ENCODE measurements at regions not wholly inside any gene's neighbourhood (a gene's known extent, or its start where the extent isn't known, plus 50 kb on each side); places are given as distances from the start of the nearest gene placed in this dataset.

DNA sequence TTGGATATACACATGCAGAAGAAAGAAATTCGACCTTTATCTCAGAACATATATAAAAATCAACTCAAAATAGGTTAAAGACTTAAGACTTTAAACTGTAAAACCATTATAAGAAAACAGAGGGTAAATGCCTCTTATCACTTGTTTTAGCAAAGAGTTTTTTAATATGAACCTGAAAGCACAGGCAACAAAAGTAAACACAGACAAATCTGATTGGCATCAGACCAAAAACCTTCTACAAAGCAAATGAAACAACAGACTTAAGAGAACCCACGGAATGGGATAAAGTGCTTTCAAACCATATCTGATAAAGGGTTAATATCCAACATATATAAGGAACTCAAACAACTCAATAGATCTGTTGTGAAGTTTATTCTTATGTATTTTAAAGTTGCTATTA is 309.9 kb upstream of the OPRM1 start:
- no peaks in the 10 kb centered on the region for H3K79me2 ChIP-seq (ENCODE audit: control insufficient read depth, insufficient read depth, low read length)
- no peak overlapping the region for H3K4me2 ChIP-seq (replicated peaks; ENCODE audit: low read depth, low read length, poor library complexity, severe bottlenecking)
- no peak for TF ChIP-seq EZH2 (IDR thresholded peaks at IDR 0.05; ENCODE audit: borderline replicate concordance, insufficient read depth, low read depth, low read length, poor library complexity, severe bottlenecking)
- TF ChIP-seq, protein P1, sequence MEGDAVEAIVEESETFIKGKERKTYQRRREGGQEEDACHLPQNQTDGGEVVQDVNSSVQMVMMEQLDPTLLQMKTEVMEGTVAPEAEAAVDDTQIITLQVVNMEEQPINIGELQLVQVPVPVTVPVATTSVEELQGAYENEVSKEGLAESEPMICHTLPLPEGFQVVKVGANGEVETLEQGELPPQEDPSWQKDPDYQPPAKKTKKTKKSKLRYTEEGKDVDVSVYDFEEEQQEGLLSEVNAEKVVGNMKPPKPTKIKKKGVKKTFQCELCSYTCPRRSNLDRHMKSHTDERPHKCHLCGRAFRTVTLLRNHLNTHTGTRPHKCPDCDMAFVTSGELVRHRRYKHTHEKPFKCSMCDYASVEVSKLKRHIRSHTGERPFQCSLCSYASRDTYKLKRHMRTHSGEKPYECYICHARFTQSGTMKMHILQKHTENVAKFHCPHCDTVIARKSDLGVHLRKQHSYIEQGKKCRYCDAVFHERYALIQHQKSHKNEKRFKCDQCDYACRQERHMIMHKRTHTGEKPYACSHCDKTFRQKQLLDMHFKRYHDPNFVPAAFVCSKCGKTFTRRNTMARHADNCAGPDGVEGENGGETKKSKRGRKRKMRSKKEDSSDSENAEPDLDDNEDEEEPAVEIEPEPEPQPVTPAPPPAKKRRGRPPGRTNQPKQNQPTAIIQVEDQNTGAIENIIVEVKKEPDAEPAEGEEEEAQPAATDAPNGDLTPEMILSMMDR (IDR thresholded peaks at IDR 0.05): no peak
- H3K9me3 Mint-ChIP-seq (ENCODE audit: insufficient read depth): no peaks in the 10 kb centered on the region
- ChIA-PET POLR2A (no interaction called here), CTCF (no interaction called here)
- H3K4me3 Mint-ChIP-seq: no peak overlapping the region
- no peak overlapping the region for H3K27ac Mint-ChIP-seq
- ATAC-seq (ENCODE audit: low read depth) (no peak), DNase-seq (no peak)
- H3K9ac ChIP-seq (ENCODE audit: low read length): no peak overlapping the region
- H2AFZ ChIP-seq (ENCODE audit: insufficient read depth, low read depth, low read length, poor library complexity, severe bottlenecking): no peak overlapping the region
- no peak overlapping the region for H3K4me3 ChIP-seq (ENCODE audit: control extremely low read depth in 1 of 5, extremely low read depth in 1 of 5, insufficient read depth in 1 of 5, low read depth in 2 of 5, low read length in 4 of 5)
- intact Hi-C loops (cut with micrococcal nuclease): no loop called here
- no peaks in the 10 kb centered on the region for H3K4me1 Mint-ChIP-seq
- no CpG with 5 or more reads among the region's 2 CpGs for WGBS (ENCODE audit: insufficient coverage)
- H3K27me3 Mint-ChIP-seq: no peaks in the 10 kb centered on the region
- H3K27ac ChIP-seq (ENCODE audit: low read length in 2 of 2): no peak overlapping the region
- H3K27me3 ChIP-seq (replicated peaks in 1 of 4; ENCODE audit: control extremely low read depth in 1 of 4, control insufficient read depth in 3 of 4, insufficient read depth in 4 of 4, low read length in 3 of 4): no peaks in the 10 kb centered on the region
- no peaks in the 10 kb centered on the region for H3K4me1 ChIP-seq (ENCODE audit: control insufficient read depth in 2 of 2, insufficient read depth in 2 of 2, low read length in 2 of 2)
- no peaks in the 10 kb centered on the region for H3K9me3 ChIP-seq (ENCODE audit: control extremely low read depth in 1 of 3, control insufficient read depth in 2 of 3, insufficient read depth in 1 of 3, low read length in 2 of 3)
- H4K20me1 ChIP-seq (ENCODE audit: control insufficient read depth, insufficient read depth, low read length, poor library complexity, severe bottlenecking): no peaks in the 10 kb centered on the region
- no peaks in the 10 kb centered on the region for H3K36me3 ChIP-seq (replicated peaks in 1 of 2; ENCODE audit: control extremely low read depth in 1 of 2, control insufficient read depth in 1 of 2, extremely low read depth in 1 of 2, insufficient read depth in 2 of 2, low read length in 1 of 2)

DNA sequence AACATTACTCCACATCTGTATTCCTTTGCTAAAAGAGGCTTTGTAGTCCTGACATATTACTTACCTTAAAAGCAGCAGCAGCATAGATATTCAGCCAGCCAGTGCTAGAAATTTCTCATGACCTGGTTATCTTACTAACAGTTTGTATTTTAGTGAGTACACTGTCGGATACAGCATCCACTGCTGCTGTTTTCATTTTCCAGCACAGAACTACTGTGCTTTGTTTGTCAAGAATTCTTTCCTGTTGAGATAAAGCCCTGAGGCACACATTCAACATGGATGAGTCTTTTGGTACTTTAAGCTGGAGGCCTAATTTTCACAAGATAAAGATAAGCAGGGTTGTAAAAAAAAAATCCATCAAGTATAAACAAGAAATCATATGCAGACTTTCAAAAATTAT is 311.2 kb upstream of the OPRM1 start:
- Mint-ChIP-seq H3K4me1 (no peaks in the 10 kb centered on the region), H3K27ac (no peak overlapping the region), H3K4me3 (no peak overlapping the region), H3K27me3 (no peaks in the 10 kb centered on the region), H3K9me3 (ENCODE audit: insufficient read depth) (no peaks in the 10 kb centered on the region)
- WGBS (ENCODE audit: insufficient coverage): no CpG with 5 or more reads among the region's 1 CpG
- Histone ChIP-seq H3K9ac (ENCODE audit: low read length) (no peak overlapping the region), H3K4me2 (replicated peaks; ENCODE audit: low read depth, low read length, poor library complexity, severe bottlenecking) (no peak overlapping the region), H3K4me3 (ENCODE audit: control extremely low read depth in 1 of 5, extremely low read depth in 1 of 5, insufficient read depth in 1 of 5, low read depth in 2 of 5, low read length in 4 of 5) (no peak overlapping the region), H3K27me3 (replicated peaks in 1 of 4; ENCODE audit: control extremely low read depth in 1 of 4, control insufficient read depth in 3 of 4, insufficient read depth in 4 of 4, low read length in 3 of 4) (no peaks in the 10 kb centered on the region), H3K9me3 (ENCODE audit: control extremely low read depth in 1 of 3, control insufficient read depth in 2 of 3, insufficient read depth in 1 of 3, low read length in 2 of 3) (no peaks in the 10 kb centered on the region), H3K4me1 (ENCODE audit: control insufficient read depth in 2 of 2, insufficient read depth in 2 of 2, low read length in 2 of 2) (no peaks in the 10 kb centered on the region), H3K27ac (ENCODE audit: low read length in 2 of 2) (no peak overlapping the region), H4K20me1 (ENCODE audit: control insufficient read depth, insufficient read depth, low read length, poor library complexity, severe bottlenecking) (no peaks in the 10 kb centered on the region), H3K36me3 (replicated peaks in 1 of 2; ENCODE audit: control extremely low read depth in 1 of 2, control insufficient read depth in 1 of 2, extremely low read depth in 1 of 2, insufficient read depth in 2 of 2, low read length in 1 of 2) (no peaks in the 10 kb centered on the region), H2AFZ (ENCODE audit: insufficient read depth, low read depth, low read length, poor library complexity, severe bottlenecking) (no peak overlapping the region), H3K79me2 (ENCODE audit: control insufficient read depth, insufficient read depth, low read length) (no peaks in the 10 kb centered on the region)
- ChIA-PET CTCF (no interaction called here), POLR2A (no interaction called here)
- TF ChIP-seq, protein P1 (IDR thresholded peaks at IDR 0.05): no peak
- TF ChIP-seq EZH2 (IDR thresholded peaks at IDR 0.05; ENCODE audit: borderline replicate concordance, insufficient read depth, low read depth, low read length, poor library complexity, severe bottlenecking): no peak
- no peak for DNase-seq
- intact Hi-C loops (cut with micrococcal nuclease): no loop called here
- no peak for ATAC-seq (ENCODE audit: low read depth)
